ES-I3 (cell line): ENCODE measurements at regions not wholly inside any gene's neighbourhood (a gene's known extent, or its start where the extent isn't known, plus 50 kb on each side); places are given as distances from the start of the nearest gene placed in this dataset.

Experiments used
- H3K36me3 ChIP-seq: 2 replicates; pipeline ENCODE4 v1.6.1; 2013; ENCODE audit warnings: mild to moderate bottlenecking, low read length, control low read depth, moderate library complexity; ENCODE audit not compliant: insufficient read depth
- H3K4me1 ChIP-seq: 2 replicates; pipeline ENCODE4 v1.6.1; 2013; ENCODE audit warnings: mild to moderate bottlenecking, control low read depth, low read length; ENCODE audit not compliant: insufficient read depth
- H3K9ac ChIP-seq: 2 replicates; pipeline ENCODE4 v1.6.1; 2013; ENCODE audit warnings: low read depth, mild to moderate bottlenecking, low read length, moderate library complexity
- H3K9me3 ChIP-seq: 2 replicates; pipeline ENCODE4 v1.6.1; 2013; ENCODE audit warnings: mild to moderate bottlenecking, low read length, moderate library complexity; ENCODE audit not compliant: control insufficient read depth, insufficient read depth

- Histone ChIP-seq H3K9ac (no peak overlapping the region), H3K4me1 (no peaks in the 10 kb centered on the region), H3K36me3 (no peaks in the 10 kb centered on the region), H3K9me3 (no peaks in the 10 kb centered on the region; the same call in 1 of the 2 replicates)
These were observed 184.4 kb upstream of the C1orf174 start for GRCh38 chr1:4084446-4084845.

- no peaks in the 10 kb centered on the region for H3K36me3 ChIP-seq
- H3K4me1 ChIP-seq, result no peaks in the 10 kb centered on the region
- H3K9ac ChIP-seq, result no peak overlapping the region
- H3K9me3 ChIP-seq, result no peaks in the 10 kb centered on the region; the same call in 1 of the 2 replicates
These were observed 184.8 kb upstream of the C1orf174 start for GRCh38 chr1:4084896-4085295.

DNA sequence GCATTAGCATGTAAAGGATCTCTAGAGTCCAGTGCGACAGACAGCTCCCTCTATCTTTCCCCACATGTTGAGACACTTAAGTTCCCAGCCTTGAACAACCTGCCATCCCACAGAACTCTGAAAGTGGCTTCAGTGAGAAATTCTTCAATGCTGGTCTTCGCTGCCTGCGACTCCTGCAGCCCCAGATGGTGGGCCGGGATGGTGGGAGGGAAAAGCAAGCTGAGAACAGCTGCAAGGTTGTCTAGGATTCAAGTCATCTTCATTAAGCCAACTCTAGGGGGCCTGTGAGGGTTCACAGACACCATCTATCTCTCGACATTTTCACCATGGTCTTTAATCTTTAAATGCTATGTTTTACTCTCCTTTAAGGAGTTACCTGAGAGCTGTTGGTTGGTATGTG lies 185.5 kb upstream of the C1orf174 start:
- Histone ChIP-seq H3K4me1 (no peaks in the 10 kb centered on the region), H3K9ac (no peak overlapping the region), H3K9me3 (no peaks in the 10 kb centered on the region; the same call in 1 of the 2 replicates), H3K36me3 (no peaks in the 10 kb centered on the region)

DNA sequence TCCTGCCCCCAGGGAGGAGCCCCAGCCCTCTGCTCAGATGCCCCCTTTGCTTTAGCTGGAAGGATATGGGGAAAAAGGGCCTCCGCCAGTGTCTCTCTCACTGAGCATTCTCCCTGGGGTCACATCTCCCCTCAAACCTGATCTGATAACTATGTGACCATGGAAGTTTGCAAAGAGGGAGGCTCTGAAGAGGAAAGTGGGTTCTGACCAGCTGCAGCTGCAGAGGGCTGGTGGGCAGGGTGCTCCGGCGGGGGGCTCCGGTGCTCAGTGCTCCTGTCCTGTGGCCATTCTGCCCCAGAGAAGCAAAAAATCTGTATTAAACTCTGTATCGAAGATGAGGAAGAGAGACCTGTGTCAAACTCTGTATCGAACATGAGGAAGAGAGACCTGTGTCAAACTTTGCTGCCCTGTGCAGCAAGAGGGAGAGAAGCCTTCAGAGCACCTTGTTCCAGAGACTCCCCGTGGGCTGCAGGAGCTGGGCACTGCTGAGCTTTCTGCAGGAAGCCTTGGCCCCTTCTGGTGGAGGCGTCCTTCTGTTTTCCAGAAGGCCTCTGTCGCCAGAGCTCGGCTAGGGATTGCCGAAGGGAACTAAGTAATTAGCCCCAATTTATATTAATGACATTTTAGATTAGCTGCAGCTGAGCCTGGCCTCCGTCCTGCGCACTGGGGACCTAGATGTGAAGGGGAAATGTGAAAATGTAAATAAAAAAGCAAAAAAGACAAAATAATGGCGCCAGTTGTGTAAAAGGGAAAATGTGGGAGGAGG lies 186.2 kb upstream of the C1orf174 start:
- H3K36me3 ChIP-seq, result no peaks in the 10 kb centered on the region
- no peaks in the 10 kb centered on the region for H3K4me1 ChIP-seq
- H3K9ac ChIP-seq, result no peak overlapping the region
- no peaks in the 10 kb centered on the region; the same call in 1 of the 2 replicates for H3K9me3 ChIP-seq

- Histone ChIP-seq H3K36me3 (no peaks in the 10 kb centered on the region), H3K9ac (no peak overlapping the region), H3K9me3 (no peaks in the 10 kb centered on the region; the same call in 1 of the 2 replicates), H3K4me1 (no peaks in the 10 kb centered on the region)
These were observed 186.8 kb upstream of the C1orf174 start for GRCh38 chr1:4086921-4087320.

GRCh38 chr1:4087530-4088420 lies 187.7 kb upstream of the C1orf174 start:
- no peaks in the 10 kb centered on the region for H3K4me1 ChIP-seq
- H3K9ac ChIP-seq, result no peak overlapping the region
- no peaks in the 10 kb centered on the region for H3K36me3 ChIP-seq
- H3K9me3 ChIP-seq, result no peaks in the 10 kb centered on the region

- Histone ChIP-seq H3K9ac (no peak overlapping the region), H3K36me3 (no peaks in the 10 kb centered on the region), H3K4me1 (no peaks in the 10 kb centered on the region), H3K9me3 (no peaks in the 10 kb centered on the region)
These were observed 188.6 kb upstream of the C1orf174 start for GRCh38 chr1:4088676-4089075.

GRCh38 chr1:4089421-4090175 lies 189.5 kb upstream of the C1orf174 start:
- H3K9ac ChIP-seq, result no peak overlapping the region
- no peaks in the 10 kb centered on the region for H3K9me3 ChIP-seq
- H3K4me1 ChIP-seq, result no peaks in the 10 kb centered on the region
- H3K36me3 ChIP-seq, result no peaks in the 10 kb centered on the region

- Histone ChIP-seq H3K36me3 (no peaks in the 10 kb centered on the region), H3K9ac (no peak overlapping the region), H3K9me3 (no peaks in the 10 kb centered on the region), H3K4me1 (no peaks in the 10 kb centered on the region)
These were observed 190.5 kb upstream of the C1orf174 start for GRCh38 chr1:4090556-4090955.

GRCh38 chr1:4090976-4091660 lies 191.0 kb upstream of the C1orf174 start:
- no peaks in the 10 kb centered on the region for H3K36me3 ChIP-seq
- H3K4me1 ChIP-seq, result no peaks in the 10 kb centered on the region
- no peaks in the 10 kb centered on the region for H3K9me3 ChIP-seq
- no peak overlapping the region for H3K9ac ChIP-seq

DNA sequence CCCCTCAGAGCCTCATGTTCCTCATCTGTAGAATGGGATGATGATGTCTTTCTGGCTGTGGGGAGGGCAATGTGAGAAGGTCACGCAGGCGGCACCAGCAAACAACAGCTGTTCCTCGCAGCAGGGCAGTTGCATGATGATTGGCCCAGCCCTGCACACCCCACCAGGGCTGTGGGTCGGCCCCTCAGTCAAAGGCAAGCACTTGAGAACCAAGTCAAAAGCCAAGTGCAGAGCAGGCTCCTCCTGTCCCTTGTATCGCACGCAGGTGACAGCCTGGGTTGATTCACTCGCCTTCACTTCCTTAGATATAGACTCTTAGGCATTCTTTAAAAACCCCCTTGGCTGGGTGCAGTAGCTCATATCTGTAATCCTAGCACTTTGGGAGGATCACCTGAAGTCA lies 191.9 kb upstream of the C1orf174 start:
- no peaks in the 10 kb centered on the region for H3K36me3 ChIP-seq
- H3K9me3 ChIP-seq, result no peaks in the 10 kb centered on the region
- H3K4me1 ChIP-seq, result no peaks in the 10 kb centered on the region
- H3K9ac ChIP-seq, result no peak overlapping the region

DNA sequence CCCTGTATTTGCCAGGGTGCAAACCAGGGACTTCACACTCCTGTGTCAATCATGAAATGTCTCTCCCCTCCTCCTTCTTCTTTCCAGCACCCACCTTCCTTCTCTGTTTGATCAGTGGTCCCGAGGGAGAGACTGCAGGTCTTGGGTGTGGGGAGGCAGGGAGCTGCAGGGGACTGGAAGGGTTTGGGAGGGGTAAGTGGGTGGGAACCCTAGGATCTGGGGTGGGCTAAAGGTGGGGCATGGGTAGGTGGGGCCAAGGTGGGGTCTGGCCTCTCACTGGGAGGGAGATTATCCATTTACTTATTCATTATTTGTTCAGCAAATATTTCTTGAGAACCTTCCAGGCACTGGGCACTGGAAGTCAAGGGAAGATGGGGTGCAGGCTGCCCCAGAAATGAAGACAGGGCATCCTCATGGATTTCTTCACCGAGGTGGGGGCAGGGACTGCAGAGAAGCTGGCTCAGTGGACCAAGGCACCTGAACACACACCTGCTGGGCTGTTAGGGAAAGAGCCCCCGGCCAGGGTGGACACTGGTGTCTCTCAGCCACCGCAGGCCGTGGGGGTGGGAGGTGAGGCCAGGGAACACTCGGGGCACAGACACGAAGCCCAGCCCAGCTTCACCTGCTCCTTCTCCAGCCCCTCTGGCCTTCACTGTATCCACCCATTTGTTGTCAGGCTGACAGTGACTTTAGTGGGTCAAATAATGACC lies 193.9 kb upstream of the C1orf174 start:
- H3K4me1 ChIP-seq, result no peaks in the 10 kb centered on the region
- H3K36me3 ChIP-seq, result no peaks in the 10 kb centered on the region
- H3K9ac ChIP-seq, result no peak overlapping the region
- no peaks in the 10 kb centered on the region for H3K9me3 ChIP-seq

- Histone ChIP-seq H3K9me3 (no peaks in the 10 kb centered on the region), H3K4me1 (no peaks in the 10 kb centered on the region), H3K9ac (no peak overlapping the region), H3K36me3 (no peaks in the 10 kb centered on the region)
These were observed 195.4 kb upstream of the C1orf174 start for GRCh38 chr1:4095433-4095971.
